Brain microvascular endothelial cell (primary cell): ENCODE measurements at regions not wholly inside any gene's neighbourhood (a gene's known extent, or its start where the extent isn't known, plus 50 kb on each side); places are given as distances from the start of the nearest gene placed in this dataset.

Source experiments
- DNase-seq: peaks from one replicate; pipeline ENCODE4 v3.0.0-alpha.2; 2020
- H3K27ac ChIP-seq: fragments of 250-450 bp; sonication (Bioruptor Pico); 2 replicates; pipeline ENCODE4 v1.5.1; 2020; ENCODE audit warnings: mild to moderate bottlenecking, moderate library complexity
- H3K27me3 ChIP-seq: fragments of 250-450 bp; sonication (Bioruptor Pico); replicated peaks from 2 replicates; pipeline ENCODE4 v1.5.1; 2020; ENCODE audit warnings: mild to moderate bottlenecking
- H3K36me3 ChIP-seq: fragments of 250-450 bp; sonication (Bioruptor Pico); replicated peaks from 2 replicates; pipeline ENCODE4 v1.5.1; 2020; ENCODE audit warnings: mild to moderate bottlenecking
- H3K4me3 ChIP-seq: 2 replicates; pipeline ENCODE4 v1.5.1; 2011; ENCODE audit warnings: low read depth, mild to moderate bottlenecking, control low read depth, low read length, moderate library complexity
- in situ Hi-C: cut with HindIII; loops from 2 replicates; pipeline ENCODE4 v1.10.0; 2017; ENCODE audit warnings: low sequenced_read_pairs, low pct_ligation_motif_present
- TF ChIP-seq, protein P1 (sequence below): IDR thresholded peaks from 2 replicates; pipeline ENCODE4 v1.5.1; 2011; ENCODE audit warnings: low read depth, mild to moderate bottlenecking, moderate library complexity, low read length, control low read depth, inconsistent platforms; ENCODE audit errors: missing control alignments

DNA sequence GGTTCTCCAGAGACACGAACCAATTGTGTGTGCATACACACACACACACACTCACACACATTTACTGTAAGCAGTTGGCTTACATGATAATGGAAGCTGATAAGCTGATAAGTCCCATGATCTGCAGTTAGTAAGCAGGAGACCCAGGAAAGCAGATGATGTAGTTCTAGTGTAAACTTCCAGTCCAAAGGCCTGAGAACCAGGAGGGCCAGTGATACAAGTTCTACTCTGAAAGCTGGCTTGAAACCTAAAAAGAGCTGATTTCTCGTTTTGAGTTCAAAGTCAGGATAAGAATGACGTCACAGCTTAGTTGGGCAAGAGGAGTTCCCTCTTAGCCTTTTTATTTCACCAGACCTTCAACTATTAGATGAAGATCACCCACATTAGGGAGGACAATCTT lies 558.8 kb upstream of the PIK3C3 start:
- Histone ChIP-seq H3K36me3 (no peaks in the 10 kb centered on the region), H3K27ac (no peak overlapping the region), H3K27me3 (no peaks in the 10 kb centered on the region), H3K4me3 (no peak overlapping the region)
- in situ Hi-C loops: no loop called here
- DNase-seq: no peak
- TF ChIP-seq, protein P1, sequence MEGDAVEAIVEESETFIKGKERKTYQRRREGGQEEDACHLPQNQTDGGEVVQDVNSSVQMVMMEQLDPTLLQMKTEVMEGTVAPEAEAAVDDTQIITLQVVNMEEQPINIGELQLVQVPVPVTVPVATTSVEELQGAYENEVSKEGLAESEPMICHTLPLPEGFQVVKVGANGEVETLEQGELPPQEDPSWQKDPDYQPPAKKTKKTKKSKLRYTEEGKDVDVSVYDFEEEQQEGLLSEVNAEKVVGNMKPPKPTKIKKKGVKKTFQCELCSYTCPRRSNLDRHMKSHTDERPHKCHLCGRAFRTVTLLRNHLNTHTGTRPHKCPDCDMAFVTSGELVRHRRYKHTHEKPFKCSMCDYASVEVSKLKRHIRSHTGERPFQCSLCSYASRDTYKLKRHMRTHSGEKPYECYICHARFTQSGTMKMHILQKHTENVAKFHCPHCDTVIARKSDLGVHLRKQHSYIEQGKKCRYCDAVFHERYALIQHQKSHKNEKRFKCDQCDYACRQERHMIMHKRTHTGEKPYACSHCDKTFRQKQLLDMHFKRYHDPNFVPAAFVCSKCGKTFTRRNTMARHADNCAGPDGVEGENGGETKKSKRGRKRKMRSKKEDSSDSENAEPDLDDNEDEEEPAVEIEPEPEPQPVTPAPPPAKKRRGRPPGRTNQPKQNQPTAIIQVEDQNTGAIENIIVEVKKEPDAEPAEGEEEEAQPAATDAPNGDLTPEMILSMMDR: no peak

DNA sequence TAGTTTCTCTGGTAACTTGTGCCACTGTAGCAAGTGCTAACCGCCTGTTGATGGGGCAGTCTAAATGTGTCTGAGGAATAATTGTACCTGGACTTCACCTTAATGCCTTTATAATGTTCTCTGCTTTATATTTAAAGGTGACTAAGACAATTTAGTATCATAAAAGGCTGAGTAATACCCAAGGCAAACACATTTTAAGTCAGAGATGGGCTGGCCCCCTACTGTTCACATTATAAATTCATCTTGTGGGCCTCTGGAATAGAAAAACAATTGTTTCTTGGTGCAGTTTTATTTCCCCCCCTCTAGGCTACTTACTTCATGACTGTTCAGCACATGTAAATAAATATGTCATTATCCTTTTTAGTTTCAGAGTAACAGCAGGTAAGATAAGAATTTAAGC lies 559.3 kb upstream of the PIK3C3 start:
- peak; percentile 6 for DNase-seq
- Histone ChIP-seq H3K4me3 (no peak overlapping the region), H3K36me3 (no peaks in the 10 kb centered on the region), H3K27ac (no peak overlapping the region), H3K27me3 (no peaks in the 10 kb centered on the region)
- in situ Hi-C loops: no loop called here
- TF ChIP-seq, protein P1: peak; percentile 20

DNA sequence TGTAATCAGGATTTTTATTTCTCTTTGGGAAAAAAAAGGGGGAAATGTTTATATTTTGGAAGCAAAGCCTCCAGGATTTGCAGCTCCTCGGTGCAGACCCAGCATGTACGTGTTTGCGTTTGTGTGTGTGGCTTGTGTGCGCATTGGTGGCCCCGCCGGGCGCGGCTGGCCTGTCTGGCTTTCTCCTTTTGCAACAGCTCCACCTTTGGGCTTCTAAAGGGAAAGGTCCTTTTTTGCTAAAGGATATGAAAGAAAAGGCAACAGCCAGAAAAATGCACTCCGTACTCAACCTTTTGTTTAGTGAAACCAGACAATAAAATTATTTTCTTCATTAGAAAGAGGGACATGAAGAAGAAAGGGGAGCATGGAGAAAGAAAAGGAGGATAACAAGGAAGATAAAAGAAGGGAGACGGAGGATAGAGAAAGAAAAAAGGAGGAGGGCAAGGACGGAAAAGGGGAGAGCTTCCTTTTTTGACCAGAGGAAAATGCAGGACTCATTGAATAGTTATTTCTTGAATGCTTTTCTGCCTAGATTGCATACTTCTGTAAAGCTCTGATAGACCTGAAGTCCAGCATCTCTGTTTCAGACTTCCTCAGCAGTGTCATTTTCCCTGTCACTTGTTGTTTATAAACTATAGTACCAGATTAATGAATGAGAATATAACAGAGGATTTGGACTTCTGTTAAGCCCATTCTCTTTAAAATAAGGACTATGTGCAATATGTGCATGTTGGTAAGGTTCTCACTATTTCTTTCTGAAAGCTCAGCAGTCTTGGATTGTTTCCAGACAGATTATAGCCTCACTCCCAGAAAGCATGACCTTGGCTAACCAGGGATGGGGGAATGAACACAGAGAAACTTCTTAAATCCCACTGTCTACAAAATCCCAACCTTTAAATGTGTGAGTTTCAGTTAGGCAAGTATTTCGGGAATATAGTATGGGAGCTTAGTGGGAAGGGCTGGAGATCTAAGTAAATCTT lies 563.1 kb upstream of the PIK3C3 start:
- Histone ChIP-seq H3K27ac (no peak overlapping the region), H3K27me3 (no peaks in the 10 kb centered on the region), H3K36me3 (no peaks in the 10 kb centered on the region), H3K4me3 (peak overlapping the region; percentile 48)
- in situ Hi-C loops: no loop called here
- TF ChIP-seq, protein P1: peak; percentile 81
- DNase-seq: peak; percentile 59

DNA sequence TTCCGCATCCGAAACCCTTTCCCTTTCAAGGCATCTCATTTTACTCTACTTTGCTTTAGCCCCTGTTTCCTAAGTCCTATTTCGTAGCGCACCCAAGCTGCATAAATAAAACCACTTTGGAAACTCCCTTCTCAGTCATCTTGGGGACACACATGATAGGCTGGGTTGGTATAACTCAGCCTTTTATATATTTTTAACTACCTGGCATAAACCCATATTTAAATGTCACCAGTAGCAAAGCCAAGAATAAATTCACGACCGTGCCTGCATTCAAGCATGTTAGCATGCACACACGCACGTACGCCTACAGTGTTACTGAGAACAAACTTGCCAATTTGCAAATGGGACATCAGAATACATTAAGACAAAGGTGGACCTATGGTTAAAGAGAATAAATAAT lies 564.7 kb upstream of the PIK3C3 start:
- TF ChIP-seq, protein P1: no peak
- Histone ChIP-seq H3K4me3 (no peak overlapping the region), H3K27me3 (no peaks in the 10 kb centered on the region), H3K27ac (no peak overlapping the region), H3K36me3 (no peaks in the 10 kb centered on the region)
- no peak for DNase-seq
- in situ Hi-C loops: no loop called here

DNA sequence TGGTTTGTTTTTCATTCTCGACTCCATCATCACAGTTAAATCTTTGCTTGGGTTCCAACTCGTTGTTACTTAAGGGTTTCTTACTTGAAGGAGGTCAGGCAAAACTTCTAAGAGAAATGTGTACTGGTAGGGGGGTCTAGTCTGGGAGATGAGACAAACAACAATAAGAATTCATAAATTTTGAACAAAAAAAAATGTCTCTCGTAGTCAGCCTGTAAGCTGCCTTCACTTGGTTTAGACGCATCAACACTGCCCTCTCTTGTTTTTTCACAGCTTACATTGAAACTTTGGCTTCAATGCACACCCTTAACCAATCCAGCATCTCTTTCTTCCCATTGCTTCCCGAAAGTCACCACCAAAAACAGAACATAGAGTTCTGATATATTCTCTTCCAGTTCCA lies 576.4 kb upstream of the PIK3C3 start:
- Histone ChIP-seq H3K27ac (no peak overlapping the region), H3K4me3 (peak overlapping the region; percentile 9), H3K27me3 (no peaks in the 10 kb centered on the region), H3K36me3 (no peaks in the 10 kb centered on the region)
- TF ChIP-seq, protein P1: peak; percentile 59
- peak; percentile 31 for DNase-seq
- in situ Hi-C loops: no loop called here
